ENCODE measurements at regions not wholly inside any gene's neighbourhood (a gene's known extent, or its start where the extent isn't known, plus 50 kb on each side); places are given as distances from the start of the nearest gene placed in this dataset.

GRCh38 chr20:21564127-21564773, 50.4 kb upstream of the NKX2-2 start:
- TF ChIP-seq EZH2 (IDR thresholded peaks at IDR 0.05; ENCODE audit: insufficient read depth, low read length), result no peak
- TF ChIP-seq CTCF (IDR thresholded peaks at IDR 0.05; ENCODE audit: insufficient read depth, low read depth, low read length), result no peak

All from astrocyte (in vitro differentiated cells and primary cell).